UCSD-AML1 (cell line): ENCODE measurements at regions not wholly inside any gene's neighbourhood (a gene's known extent, or its start where the extent isn't known, plus 50 kb on each side); places are given as distances from the start of the nearest gene placed in this dataset.

Source experiments
- DNase-seq: peaks from one replicate; lab custom pipeline; 2025; ENCODE audit not compliant: unreplicated experiment; lab: John Stamatoyannopoulos, UW

DNA sequence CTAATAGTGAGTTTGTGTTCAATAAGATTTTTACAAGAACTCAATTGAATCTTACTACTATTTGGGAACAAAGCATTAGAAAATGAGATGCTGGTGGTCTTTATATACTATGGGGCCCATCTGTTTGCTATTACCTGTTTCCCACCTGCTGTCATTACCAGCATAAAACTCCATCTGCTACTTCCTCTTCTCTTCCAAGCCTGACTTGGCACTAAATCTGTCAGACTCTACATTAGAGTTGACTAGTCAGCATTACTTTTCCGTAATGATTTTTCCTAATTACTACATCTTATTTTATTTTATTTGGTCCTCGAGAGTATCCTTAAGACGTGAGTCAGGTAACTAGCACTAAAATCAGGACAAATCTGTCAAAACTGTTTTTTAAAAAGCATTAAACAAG lies 68.1 kb upstream of the KRR1 start:
- DNase-seq = no peak

DNA sequence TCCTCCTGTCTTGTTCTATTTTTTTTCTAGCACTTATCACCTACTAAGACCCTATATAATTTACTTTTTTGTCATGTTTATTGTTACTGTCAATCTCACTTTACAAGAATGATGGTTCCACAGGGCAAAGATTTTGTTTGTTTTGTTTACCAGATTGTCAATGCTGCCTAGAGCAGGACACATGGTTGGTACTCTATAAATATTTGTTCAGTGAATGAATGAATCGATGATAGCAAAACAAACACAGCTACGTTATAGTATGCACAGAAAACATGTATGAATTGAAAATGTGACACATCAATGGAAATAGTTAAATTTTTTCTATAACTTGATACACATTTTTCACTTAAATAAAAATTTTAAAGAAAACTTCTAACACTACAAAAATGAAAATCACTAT lies 67.1 kb upstream of the KRR1 start:
- DNase-seq = no peak

DNA sequence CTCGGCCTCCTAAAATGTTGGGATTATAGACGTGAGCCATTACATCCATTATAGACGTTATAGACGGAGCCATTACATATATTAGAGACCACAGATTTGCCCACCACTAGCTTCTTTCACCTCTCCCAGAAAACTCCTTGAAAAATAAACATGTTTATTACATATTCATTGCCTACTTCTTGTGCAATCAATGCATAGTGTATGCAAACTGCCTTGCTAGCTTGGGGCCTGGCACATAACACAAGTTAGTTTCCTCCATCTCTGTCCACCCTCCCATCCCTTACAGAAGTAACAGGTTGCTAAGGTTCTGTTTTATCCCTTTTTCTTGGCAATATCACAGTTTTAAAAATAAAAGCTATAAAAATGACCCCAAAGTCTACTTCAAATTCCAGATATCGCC lies 66.4 kb upstream of the KRR1 start:
- DNase-seq = no peak

DNA sequence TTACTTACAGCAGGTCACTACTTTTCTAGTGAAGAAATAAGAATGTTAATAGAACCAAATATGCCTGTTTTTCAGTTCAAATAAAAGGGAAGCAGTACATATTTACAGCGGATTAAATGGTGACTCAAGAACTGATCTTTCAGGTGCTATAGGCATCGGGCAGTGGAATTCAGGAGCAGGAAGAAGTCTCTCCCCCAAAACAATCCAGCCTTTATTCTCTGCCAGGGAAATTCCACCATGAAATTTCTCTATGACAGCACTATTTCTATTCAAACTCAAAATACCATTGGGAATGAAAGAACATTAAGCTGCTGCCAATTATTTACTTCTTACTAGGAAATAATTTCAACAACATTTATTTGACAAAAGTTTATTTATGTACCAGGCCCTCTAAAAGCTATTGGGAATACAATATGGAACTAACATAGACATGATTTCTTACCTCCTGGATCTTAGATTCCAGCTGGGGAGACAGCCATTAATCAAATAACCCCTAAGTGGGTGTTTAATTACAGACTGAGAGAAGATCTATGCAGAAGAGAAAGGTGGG lies 60.3 kb upstream of the KRR1 start:
- DNase-seq = no peak

DNA sequence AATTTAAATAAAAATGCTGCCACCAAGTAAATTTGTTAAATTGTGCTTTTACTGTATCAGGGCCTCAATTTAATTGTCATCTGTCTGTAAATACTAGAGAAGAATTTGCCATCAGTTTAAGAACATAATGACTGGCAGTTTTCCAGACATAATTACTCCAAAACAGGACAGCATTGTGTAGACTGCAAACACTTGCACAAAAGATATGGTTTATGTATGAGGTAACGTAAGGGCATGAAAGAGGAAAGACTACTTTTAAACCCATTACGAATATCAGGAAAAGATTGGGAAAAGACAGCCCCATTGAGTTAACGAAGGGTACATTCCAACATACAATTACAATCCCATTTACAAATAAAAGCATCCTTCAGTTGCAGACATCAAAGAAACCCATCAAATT lies 59.8 kb upstream of the KRR1 start:
- no peak for DNase-seq

DNA sequence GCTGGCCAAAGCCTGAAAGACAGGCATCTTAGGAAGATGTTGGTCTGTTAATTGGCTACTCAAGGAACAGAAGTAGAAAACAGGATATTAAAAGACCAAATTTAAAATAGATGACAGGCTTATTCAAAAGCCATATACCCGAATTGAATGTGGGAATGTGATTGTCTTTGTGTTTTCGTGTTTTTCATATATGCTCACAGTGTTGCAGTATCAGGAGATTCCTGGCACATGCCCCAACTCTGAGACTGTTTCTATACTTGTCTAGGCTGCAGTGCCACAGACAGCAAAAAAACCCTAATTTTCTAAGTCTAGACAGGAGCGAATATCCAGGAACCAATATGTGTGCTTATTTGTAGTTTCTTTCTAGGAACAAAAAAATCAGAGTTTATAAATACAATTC lies 57.4 kb upstream of the KRR1 start:
- DNase-seq = no peak

DNA sequence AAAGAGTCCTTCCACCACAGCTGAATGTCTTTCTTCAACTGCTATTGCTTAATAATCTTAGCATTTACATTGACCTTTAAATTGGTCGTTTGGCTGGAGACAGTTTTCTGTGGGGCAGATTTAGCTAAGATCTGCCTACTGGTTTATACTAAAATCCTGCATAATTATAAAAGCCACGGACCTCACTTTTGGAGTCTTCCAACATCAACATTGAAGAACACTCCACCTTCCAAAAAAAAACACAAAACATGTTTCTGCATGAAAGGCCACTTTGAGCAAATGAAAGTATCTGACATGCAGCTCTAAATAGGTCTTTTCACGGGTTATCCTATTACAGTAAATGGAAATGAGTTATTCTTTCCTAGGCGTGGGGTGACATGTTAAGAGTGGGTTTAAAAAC lies 57.0 kb upstream of the KRR1 start:
- DNase-seq = no peak

DNA sequence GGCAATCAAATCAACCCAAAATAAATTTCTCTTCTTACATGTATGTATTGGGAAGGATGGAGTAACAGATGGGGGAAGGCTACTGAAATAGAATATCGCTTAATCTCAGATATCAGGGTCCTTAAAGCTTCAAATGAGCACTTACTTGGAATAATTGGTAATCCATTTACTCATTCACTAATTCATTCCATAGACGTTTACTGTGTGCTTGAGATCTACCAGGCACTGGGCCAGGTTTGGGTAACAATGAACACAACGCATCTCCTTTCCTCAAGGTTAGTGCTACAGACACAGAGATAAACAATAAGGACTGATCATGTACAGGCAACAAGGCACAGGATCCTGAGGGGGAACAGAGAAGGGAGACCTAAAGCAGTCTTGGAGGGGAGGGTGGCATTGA lies 54.4 kb upstream of the KRR1 start:
- DNase-seq = no peak

DNA sequence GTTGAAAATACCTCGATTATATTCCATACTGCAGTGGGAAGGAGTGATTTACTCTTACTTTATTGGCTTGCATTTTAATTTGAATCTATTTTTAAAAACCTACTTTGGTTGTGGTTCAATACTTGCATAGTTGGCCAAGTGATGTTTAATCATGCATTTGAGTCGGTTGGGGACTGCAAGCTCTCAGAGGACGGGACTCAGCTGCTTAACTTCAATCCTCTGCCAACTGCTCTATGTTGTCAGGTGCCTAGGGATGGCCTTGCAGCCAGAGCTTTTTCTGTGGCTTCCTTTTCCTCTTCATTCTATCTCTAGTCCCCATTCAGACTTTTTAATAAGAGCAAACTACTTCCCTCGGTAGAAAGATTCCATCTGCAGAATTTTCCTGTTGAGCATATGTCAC lies 53.4 kb upstream of the KRR1 start:
- no peak for DNase-seq

DNA sequence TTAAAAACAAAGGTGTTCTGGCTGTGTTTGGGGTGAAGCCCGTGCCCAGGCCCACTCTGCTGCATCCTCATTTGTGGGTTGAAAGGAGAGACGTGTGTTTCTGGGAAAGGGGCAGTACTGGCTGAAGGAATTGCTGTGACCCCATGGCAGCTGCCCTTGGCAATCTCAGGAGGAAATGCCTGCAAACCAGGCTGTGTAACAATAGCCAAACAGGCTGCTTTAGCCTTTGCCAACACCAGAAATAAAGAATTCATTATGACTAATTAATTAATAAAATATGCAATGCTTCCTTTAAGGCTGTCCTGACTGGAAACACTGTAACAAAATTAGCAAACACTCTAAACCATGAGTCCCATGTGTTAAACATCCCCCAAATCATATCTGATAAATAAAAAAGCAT lies 53.0 kb upstream of the KRR1 start:
- no peak for DNase-seq

DNA sequence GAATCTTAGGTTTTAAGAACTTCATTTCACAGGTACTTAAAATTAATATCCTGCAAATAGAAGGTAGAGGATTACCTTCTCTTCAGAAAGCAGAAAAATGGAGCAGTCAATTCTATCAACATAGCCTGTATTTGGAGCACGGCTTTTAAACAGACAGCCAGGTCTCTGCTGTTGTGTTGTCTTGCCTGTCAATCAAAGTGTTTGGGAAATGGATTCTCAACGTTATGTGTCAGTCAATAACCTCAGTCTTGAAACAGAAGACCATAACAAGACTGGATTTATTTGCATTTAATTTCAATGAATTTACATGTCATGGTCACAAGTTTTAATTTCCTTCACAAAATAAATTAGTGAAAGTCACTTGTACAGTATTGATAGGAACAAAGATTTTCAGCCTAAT lies 51.9 kb upstream of the KRR1 start:
- DNase-seq = no peak

DNA sequence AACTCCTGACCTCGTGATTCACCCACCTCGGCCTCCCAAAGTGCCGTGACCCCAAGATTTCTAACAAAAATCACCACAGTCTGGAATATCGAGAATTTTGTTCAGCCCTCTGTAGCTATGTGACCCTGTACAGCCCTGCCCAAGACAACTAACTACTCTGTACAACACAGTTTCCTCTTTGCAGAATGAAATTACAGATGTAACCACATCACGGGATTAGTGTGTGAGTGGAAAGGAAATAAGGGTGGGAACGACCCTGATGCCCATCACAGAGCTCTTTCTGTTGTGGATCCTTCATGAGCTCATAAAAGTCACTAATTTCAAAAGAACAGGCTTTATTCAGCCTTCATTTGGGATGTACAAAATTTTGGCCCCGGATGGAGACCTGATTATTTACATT lies 50.5 kb upstream of the KRR1 start:
- no peak for DNase-seq
